ENCODE measurements at regions not wholly inside any gene's neighbourhood (a gene's known extent, or its start where the extent isn't known, plus 50 kb on each side); places are given as distances from the start of the nearest gene placed in this dataset.

- TF ChIP-seq USF2 (IDR thresholded peaks at IDR 0.05; ENCODE audit: low read length) (no peak), BCL11A (IDR thresholded peaks at IDR 0.05; ENCODE audit: low read depth in 2 of 2, low read length in 2 of 2) (no peak), BRCA1 (IDR thresholded peaks at IDR 0.05; ENCODE audit: low read depth, low read length) (no peak), SP4 (IDR thresholded peaks at IDR 0.05; ENCODE audit: low read length) (no peak)
Observed at GRCh38 chr7:46224363-46224762, 303.3 kb upstream of the IGFBP3 start (continued).

Data from H1 (cell line).